Neural crest cell (in vitro differentiated cells): ENCODE measurements at regions not wholly inside any gene's neighbourhood (a gene's known extent, or its start where the extent isn't known, plus 50 kb on each side); places are given as distances from the start of the nearest gene placed in this dataset.

ENCODE experiments used
- DNase-seq: peaks from one replicate; pipeline ENCODE4 v3.0.0; 2021; ENCODE audit warnings: low read depth, mixed read lengths, low spot score
- H3K27ac Mint-ChIP-seq: one replicate; pipeline ENCODE4 v1.8.0; 2021; ENCODE audit warnings: mild to moderate bottlenecking, mixed read lengths; ENCODE audit not compliant: unreplicated experiment
- H3K27me3 Mint-ChIP-seq: 2 replicates; pipeline ENCODE4 v1.8.0; 2021; ENCODE audit warnings: low read depth, mild to moderate bottlenecking, mixed read lengths
- H3K36me3 Mint-ChIP-seq: 2 replicates; pipeline ENCODE4 v1.8.0; 2021; ENCODE audit warnings: low read depth, mild to moderate bottlenecking, mixed read lengths
- H3K4me1 Mint-ChIP-seq: 2 replicates; pipeline ENCODE4 v1.8.0; 2021; ENCODE audit warnings: mixed read lengths
- H3K4me3 Mint-ChIP-seq: one replicate; pipeline ENCODE4 v1.8.0; 2021; ENCODE audit warnings: mild to moderate bottlenecking, mixed read lengths
- H3K9me3 Mint-ChIP-seq: 2 replicates; pipeline ENCODE4 v1.8.0; 2021; ENCODE audit warnings: mixed read lengths
- TF ChIP-seq, protein P1 (sequence below): fragments of 200-600 bp; sonication (generic); conservative IDR thresholded peaks from 2 replicates; pipeline ENCODE4 v1.5.0; 2021; ENCODE audit warnings: antibody characterized with exemption, mild to moderate bottlenecking

- TF ChIP-seq, protein P1, sequence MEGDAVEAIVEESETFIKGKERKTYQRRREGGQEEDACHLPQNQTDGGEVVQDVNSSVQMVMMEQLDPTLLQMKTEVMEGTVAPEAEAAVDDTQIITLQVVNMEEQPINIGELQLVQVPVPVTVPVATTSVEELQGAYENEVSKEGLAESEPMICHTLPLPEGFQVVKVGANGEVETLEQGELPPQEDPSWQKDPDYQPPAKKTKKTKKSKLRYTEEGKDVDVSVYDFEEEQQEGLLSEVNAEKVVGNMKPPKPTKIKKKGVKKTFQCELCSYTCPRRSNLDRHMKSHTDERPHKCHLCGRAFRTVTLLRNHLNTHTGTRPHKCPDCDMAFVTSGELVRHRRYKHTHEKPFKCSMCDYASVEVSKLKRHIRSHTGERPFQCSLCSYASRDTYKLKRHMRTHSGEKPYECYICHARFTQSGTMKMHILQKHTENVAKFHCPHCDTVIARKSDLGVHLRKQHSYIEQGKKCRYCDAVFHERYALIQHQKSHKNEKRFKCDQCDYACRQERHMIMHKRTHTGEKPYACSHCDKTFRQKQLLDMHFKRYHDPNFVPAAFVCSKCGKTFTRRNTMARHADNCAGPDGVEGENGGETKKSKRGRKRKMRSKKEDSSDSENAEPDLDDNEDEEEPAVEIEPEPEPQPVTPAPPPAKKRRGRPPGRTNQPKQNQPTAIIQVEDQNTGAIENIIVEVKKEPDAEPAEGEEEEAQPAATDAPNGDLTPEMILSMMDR, result no peak
- DNase-seq, result no peak
- Mint-ChIP-seq H3K9me3 (no peaks in the 10 kb centered on the region), H3K4me3 (no peak overlapping the region), H3K36me3 (no peaks in the 10 kb centered on the region), H3K27me3 (no peaks in the 10 kb centered on the region), H3K27ac (no peak overlapping the region), H3K4me1 (peaks cover 5% of the 10 kb centered on the region)
Observed at GRCh38 chr5:135703016-135703550, 124.3 kb upstream of the CXCL14 start.

- TF ChIP-seq, protein P1, result no peak
- Mint-ChIP-seq H3K4me1 (peaks cover 5% of the 10 kb centered on the region), H3K27ac (no peak overlapping the region), H3K9me3 (no peaks in the 10 kb centered on the region), H3K4me3 (no peak overlapping the region), H3K36me3 (no peaks in the 10 kb centered on the region), H3K27me3 (no peaks in the 10 kb centered on the region)
- no peak for DNase-seq
Observed at GRCh38 chr5:135702191-135702590, 123.4 kb upstream of the CXCL14 start.

- H3K27me3 Mint-ChIP-seq, result no peaks in the 10 kb centered on the region
- H3K4me1 Mint-ChIP-seq, result peaks cover 5% of the 10 kb centered on the region
- no peaks in the 10 kb centered on the region for H3K9me3 Mint-ChIP-seq
- no peak overlapping the region for H3K27ac Mint-ChIP-seq
- no peak overlapping the region for H3K4me3 Mint-ChIP-seq
- no peaks in the 10 kb centered on the region for H3K36me3 Mint-ChIP-seq
- TF ChIP-seq, protein P1, result no peak
- no peak for DNase-seq
Observed at GRCh38 chr5:135700731-135701130, 121.9 kb upstream of the CXCL14 start.

- no peak overlapping the region for H3K4me3 Mint-ChIP-seq
- DNase-seq, result no peak
- no peaks in the 10 kb centered on the region for H3K36me3 Mint-ChIP-seq
- TF ChIP-seq, protein P1, result no peak
- no peaks in the 10 kb centered on the region for H3K4me1 Mint-ChIP-seq
- H3K27me3 Mint-ChIP-seq, result no peaks in the 10 kb centered on the region
- H3K27ac Mint-ChIP-seq, result no peak overlapping the region
- no peaks in the 10 kb centered on the region for H3K9me3 Mint-ChIP-seq
Observed at GRCh38 chr5:135697959-135698345, 119.2 kb upstream of the CXCL14 start.

DNA sequence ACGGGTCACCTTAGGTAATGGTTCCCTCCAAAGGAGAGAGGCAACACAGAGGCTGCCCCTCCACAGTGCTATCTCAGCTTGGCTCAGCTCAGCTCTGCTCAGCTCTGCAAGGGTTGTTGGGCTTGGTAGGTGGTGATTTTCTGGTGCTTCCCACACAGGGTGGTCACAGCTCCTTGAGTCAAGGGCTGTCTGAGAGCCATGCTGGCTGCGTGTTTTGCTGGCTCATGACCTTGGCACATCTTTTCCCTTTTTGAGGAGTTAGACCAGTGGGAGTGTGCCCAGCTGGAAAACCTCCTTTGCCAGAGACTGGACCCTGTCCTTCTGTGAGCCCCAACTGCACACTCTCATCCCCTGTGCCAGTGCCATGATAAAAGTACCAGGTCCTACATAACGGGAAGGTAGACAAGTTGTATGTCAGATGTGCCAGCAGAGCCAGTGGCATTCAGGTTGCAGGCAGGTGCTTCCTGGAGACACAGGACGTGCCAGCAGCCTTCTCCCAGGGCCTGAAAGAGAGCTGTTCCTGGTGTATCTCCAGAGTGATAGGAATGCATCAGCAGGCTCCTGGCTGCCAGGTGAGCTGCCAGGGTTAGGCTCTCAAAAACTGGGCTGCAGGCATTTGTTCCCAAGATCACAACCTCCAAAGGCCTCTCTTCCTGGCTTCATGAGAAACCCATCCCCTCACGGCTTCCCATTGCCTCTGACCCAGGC, 118.6 kb upstream of the CXCL14 start:
- no peak overlapping the region for H3K27ac Mint-ChIP-seq
- TF ChIP-seq, protein P1, result no peak
- peaks cover 1% of the 10 kb centered on the region for H3K27me3 Mint-ChIP-seq
- no peak for DNase-seq
- no peaks in the 10 kb centered on the region for H3K36me3 Mint-ChIP-seq
- H3K4me3 Mint-ChIP-seq, result no peak overlapping the region
- H3K4me1 Mint-ChIP-seq, result peaks cover under 1% of the 10 kb centered on the region
- H3K9me3 Mint-ChIP-seq, result no peaks in the 10 kb centered on the region
